ENCODE measurements at regions not wholly inside any gene's neighbourhood (a gene's known extent, or its start where the extent isn't known, plus 50 kb on each side); places are given as distances from the start of the nearest gene placed in this dataset.

GRCh38 chr9:79015951-79016350 lies 555.8 kb upstream of the TLE4 start:
- DNase-seq (ENCODE audit: low spot score): no peak

GRCh38 chr9:79020276-79020675 lies 551.5 kb upstream of the TLE4 start:
- DNase-seq (ENCODE audit: low spot score): no peak

- DNase-seq (ENCODE audit: low spot score): no peak
Observed at GRCh38 chr9:79021084-79021483, 550.7 kb upstream of the TLE4 start.

- DNase-seq (ENCODE audit: low spot score): no peak
Observed at GRCh38 chr9:79023134-79023580, 548.6 kb upstream of the TLE4 start.

GRCh38 chr9:79026316-79026715 lies 545.4 kb upstream of the TLE4 start:
- no peak for DNase-seq (ENCODE audit: low spot score)

- DNase-seq (ENCODE audit: low spot score): no peak
Observed at GRCh38 chr9:79028101-79028500, 543.7 kb upstream of the TLE4 start.

- no peak for DNase-seq (ENCODE audit: low spot score)
Observed at GRCh38 chr9:79034583-79034982, 537.2 kb upstream of the TLE4 start.

- DNase-seq (ENCODE audit: low spot score): no peak
Observed at GRCh38 chr9:79037338-79037737, 534.4 kb upstream of the TLE4 start.

GRCh38 chr9:79040671-79041070 lies 531.1 kb upstream of the TLE4 start:
- no peak for DNase-seq (ENCODE audit: low spot score)

- DNase-seq (ENCODE audit: low spot score): no peak
Observed at GRCh38 chr9:79041266-79041665, 530.5 kb upstream of the TLE4 start.

GRCh38 chr9:79043916-79044315 lies 527.8 kb upstream of the TLE4 start:
- DNase-seq (ENCODE audit: low spot score): no peak

- no peak for DNase-seq (ENCODE audit: low spot score)
Observed at GRCh38 chr9:79046401-79046800, 525.4 kb upstream of the TLE4 start.

- no peak for DNase-seq (ENCODE audit: low spot score)
Observed at GRCh38 chr9:79049371-79049770, 522.4 kb upstream of the TLE4 start.

- DNase-seq (ENCODE audit: low spot score): no peak
Observed at GRCh38 chr9:79053598-79053997, 518.2 kb upstream of the TLE4 start.

GRCh38 chr9:79054500-79054899 lies 517.3 kb upstream of the TLE4 start:
- DNase-seq (ENCODE audit: low spot score): no peak

GRCh38 chr9:79056041-79056440 lies 515.7 kb upstream of the TLE4 start:
- DNase-seq (ENCODE audit: low spot score): no peak

- DNase-seq (ENCODE audit: low spot score): no peak
Observed at GRCh38 chr9:79057576-79057975, 514.2 kb upstream of the TLE4 start.

GRCh38 chr9:79060766-79061165 lies 511.0 kb upstream of the TLE4 start:
- DNase-seq (ENCODE audit: low spot score): no peak

GRCh38 chr9:79061752-79062616 lies 509.8 kb upstream of the TLE4 start:
- no peak for DNase-seq (ENCODE audit: low spot score)

- no peak for DNase-seq (ENCODE audit: low spot score)
Observed at GRCh38 chr9:79073201-79073600, 498.6 kb upstream of the TLE4 start.

- no peak for DNase-seq (ENCODE audit: low spot score)
Observed at GRCh38 chr9:79080536-79080935, 491.2 kb upstream of the TLE4 start.

GRCh38 chr9:79083621-79084020 lies 488.1 kb upstream of the TLE4 start:
- DNase-seq (ENCODE audit: low spot score): no peak

- no peak for DNase-seq (ENCODE audit: low spot score)
Observed at GRCh38 chr9:79087133-79087532, 484.6 kb upstream of the TLE4 start.

GRCh38 chr9:79089054-79089560 lies 482.7 kb upstream of the TLE4 start:
- no peak for DNase-seq (ENCODE audit: low spot score)

Measured in left forelimb (tissue), 1 donor.